Lower leg skin (tissue), 3 donors: ENCODE measurements at regions not wholly inside any gene's neighbourhood (a gene's known extent, or its start where the extent isn't known, plus 50 kb on each side); places are given as distances from the start of the nearest gene placed in this dataset.

Experiments used
- CTCF ChIP-seq, 3 donors: fragments of 450-650 bp; IDR thresholded peaks; one replicate each; pipeline ENCODE4 v1.5.1; 2016; ENCODE audit warnings: antibody characterized with exemption in 3 of 3, mild to moderate bottlenecking in 3 of 3, moderate library complexity in 2 of 3
- POLR2A ChIP-seq, 2 donors: fragments of 450-650 bp; IDR thresholded peaks; one replicate each; pipeline ENCODE4 v1.6.1; 2016 to 2017; ENCODE audit warnings: antibody characterized with exemption in 2 of 2, mild to moderate bottlenecking in 1 of 2, moderate library complexity in 1 of 2

- TF ChIP-seq CTCF (IDR thresholded peaks at IDR 0.05) (no peak), POLR2A (IDR thresholded peaks at IDR 0.05) (no peak)
Observed at GRCh38 chrY:15624370-15624769, 1100.0 kb downstream of the NLGN4Y start.
